H1 (cell line): ENCODE measurements at regions not wholly inside any gene's neighbourhood (a gene's known extent, or its start where the extent isn't known, plus 50 kb on each side); places are given as distances from the start of the nearest gene placed in this dataset.

Experiments
- ATF3 ChIP-seq: IDR thresholded peaks from 2 replicates; pipeline ENCODE4 v1.6.1; 2011; ENCODE audit warnings: low read depth, mild to moderate bottlenecking, low read length; ENCODE audit not compliant: insufficient read depth
- BRCA1 ChIP-seq: IDR thresholded peaks from 2 replicates; pipeline ENCODE4 v1.6.1; 2012; ENCODE audit warnings: low read depth, low read length, improper control_type of control experiment
- CTCF ChIP-seq, 3 experiments: IDR thresholded peaks; 1 replicate in 2 of 3; 2 replicates in 1 of 3; pipeline versions ENCODE4 v1.5.1 to v1.6.1; 2011; ENCODE audit warnings: low read length in 3 of 3, mild to moderate bottlenecking in 3 of 3, inconsistent platforms in 2 of 3, low read depth in 1 of 3, moderate library complexity in 1 of 3; ENCODE audit not compliant: insufficient read depth in 1 of 3; ENCODE audit errors: control extremely low read depth in 1 of 3
- EP300 ChIP-seq, 2 experiments: IDR thresholded peaks; 1 replicate in 1 of 2; 2 replicates in 1 of 2; pipeline ENCODE4 v1.6.1; 2011 to 2012; ENCODE audit warnings: low read depth in 2 of 2, low read length in 2 of 2, mild to moderate bottlenecking in 2 of 2, borderline replicate concordance in 1 of 2, inconsistent platforms in 1 of 2, moderate library complexity in 1 of 2
- FOSL1 ChIP-seq: IDR thresholded peaks from 2 replicates; pipeline ENCODE4 v1.6.1; 2011; ENCODE audit warnings: mild to moderate bottlenecking, low read depth, low read length, moderate library complexity; ENCODE audit not compliant: insufficient read depth
- KDM5A ChIP-seq: fragments of 200-600 bp; IDR thresholded peaks from 2 replicates; pipeline ENCODE4 v1.7.1; 2012; ENCODE audit warnings: mild to moderate bottlenecking, low read length, inconsistent platforms, mixed read lengths
- NRF1 ChIP-seq: IDR thresholded peaks from 2 replicates; pipeline ENCODE4 v1.6.1; 2011; ENCODE audit warnings: mild to moderate bottlenecking, low read depth, low read length, improper control_type of control experiment
- POLR2A ChIP-seq, 2 experiments: IDR thresholded peaks; 1 replicate in 1 of 2; 2 replicates in 1 of 2; pipeline ENCODE4 v1.6.1; 2011; ENCODE audit warnings: low read depth in 2 of 2, low read length in 2 of 2, mild to moderate bottlenecking in 2 of 2; ENCODE audit errors: control extremely low read depth in 1 of 2
- RAD21 ChIP-seq, 2 experiments: IDR thresholded peaks in 1 of 2; conservative IDR thresholded peaks in 1 of 2; 2 replicates each; pipeline ENCODE4 v1.6.1; 2011; ENCODE audit warnings: low read depth in 2 of 2, low read length in 2 of 2, improper control_type of control experiment in 1 of 2, inconsistent platforms in 1 of 2, mild to moderate bottlenecking in 1 of 2, moderate library complexity in 1 of 2
- RNF2 ChIP-seq: fragments of 200-900, 300-1000 bp; sonication (generic); IDR thresholded peaks from 2 replicates; pipeline ENCODE4 v1.7.1; 2016; ENCODE audit warnings: borderline replicate concordance, low read depth, mild to moderate bottlenecking, antibody characterized with exemption, low read length; ENCODE audit not compliant: poor library complexity, severe bottlenecking; ENCODE audit errors: missing control alignments
- TEAD4 ChIP-seq: IDR thresholded peaks from 2 replicates; pipeline ENCODE4 v1.6.1; 2012; ENCODE audit warnings: low read depth, low read length, inconsistent platforms, mixed read lengths

GRCh38 chr2:22996911-22997310 lies 388.1 kb upstream of the KLHL29 start:
- TF ChIP-seq CTCF (IDR thresholded peaks at IDR 0.05; ENCODE audit: control extremely low read depth in 1 of 3, insufficient read depth in 1 of 3, low read depth in 1 of 3, low read length in 3 of 3) = no peak
- no peak for TF ChIP-seq RAD21 (IDR thresholded peaks at IDR 0.05 in 1 of 2, conservative IDR thresholded peaks at IDR 0.05 in 1 of 2; ENCODE audit: low read depth in 2 of 2, low read length in 2 of 2)
- no peak for TF ChIP-seq FOSL1
- TF ChIP-seq EP300 (IDR thresholded peaks at IDR 0.05; ENCODE audit: borderline replicate concordance in 1 of 2, low read depth in 2 of 2, low read length in 2 of 2) = no peak
- TF ChIP-seq ATF3 = no peak
- no peak for TF ChIP-seq BRCA1
- no peak for TF ChIP-seq KDM5A
- TF ChIP-seq RNF2 = no peak
- no peak for TF ChIP-seq NRF1
- no peak for TF ChIP-seq TEAD4
- TF ChIP-seq POLR2A (IDR thresholded peaks at IDR 0.05; ENCODE audit: control extremely low read depth in 1 of 2, low read depth in 2 of 2, low read length in 2 of 2) = no peak
